GM19455 (cell line): ENCODE measurements at regions not wholly inside any gene's neighbourhood (a gene's known extent, or its start where the extent isn't known, plus 50 kb on each side); places are given as distances from the start of the nearest gene placed in this dataset.
"Not testable (repeated sequence)": the region's sequence is repeated elsewhere in the genome, so short reads cannot be mapped to it uniquely, and the experiment has no call there.

Experiments
- ATAC-seq: cut with Tn5 transposase; IDR thresholded peaks from one replicate; pipeline ENCODE4 v1.9.1; 2021; ENCODE audit not compliant: unreplicated experiment

GRCh38 chrX:109184506-109185139 is 297.3 kb downstream of the GUCY2F start:
- no peak for ATAC-seq

DNA sequence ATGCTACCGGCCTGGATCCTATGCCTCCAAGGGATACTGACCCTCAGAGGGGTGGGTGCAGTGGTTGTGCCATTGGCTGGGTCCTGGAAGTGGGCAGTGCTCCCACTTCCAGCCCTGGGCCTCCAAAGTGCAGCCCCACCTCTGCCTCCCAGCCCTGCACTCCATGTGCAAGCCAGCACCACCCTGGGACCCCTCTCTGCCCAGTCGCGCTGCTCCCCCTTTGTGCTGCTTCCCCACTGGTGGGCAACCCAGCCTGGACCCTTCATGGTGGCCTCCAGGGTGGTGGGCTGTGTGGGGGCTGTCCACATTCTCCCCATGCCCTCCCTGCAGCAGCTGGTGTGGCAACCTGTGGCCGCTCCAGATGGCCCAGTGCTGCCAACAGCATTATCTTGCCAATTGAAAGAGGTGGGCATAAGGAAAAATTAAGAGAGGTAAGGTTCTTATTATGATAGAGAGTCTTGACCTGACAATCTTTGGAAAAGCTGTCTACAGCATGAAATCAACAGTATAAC is 309.7 kb downstream of the GUCY2F start:
- ATAC-seq: no peak

GRCh38 chrX:109155161-109155560 is 326.7 kb downstream of the GUCY2F start:
- ATAC-seq: no peak

GRCh38 chrX:109144173-109144572 is 337.7 kb downstream of the GUCY2F start:
- ATAC-seq: not testable (repeated sequence)

DNA sequence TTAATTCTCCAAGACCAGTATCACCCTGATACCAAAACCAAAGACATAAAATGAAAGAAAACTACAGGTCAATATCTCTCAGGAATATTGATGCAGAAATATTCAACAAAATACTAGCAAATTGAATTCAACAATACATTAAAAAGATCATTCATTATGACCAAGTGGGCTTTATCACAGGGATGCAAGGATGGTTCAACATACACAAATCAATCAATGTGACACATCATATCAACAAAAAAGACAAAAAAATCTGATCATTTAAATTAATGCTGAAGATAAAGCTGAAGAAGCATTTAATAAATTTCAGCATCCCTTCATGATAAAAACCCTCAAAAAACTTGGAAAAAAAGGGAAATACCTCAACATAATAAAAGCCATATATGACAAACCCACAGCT is 341.4 kb downstream of the GUCY2F start:
- no peak for ATAC-seq

- no peak for ATAC-seq
Measured at GRCh38 chrX:109134777-109135176, 347.1 kb downstream of the GUCY2F start.

DNA sequence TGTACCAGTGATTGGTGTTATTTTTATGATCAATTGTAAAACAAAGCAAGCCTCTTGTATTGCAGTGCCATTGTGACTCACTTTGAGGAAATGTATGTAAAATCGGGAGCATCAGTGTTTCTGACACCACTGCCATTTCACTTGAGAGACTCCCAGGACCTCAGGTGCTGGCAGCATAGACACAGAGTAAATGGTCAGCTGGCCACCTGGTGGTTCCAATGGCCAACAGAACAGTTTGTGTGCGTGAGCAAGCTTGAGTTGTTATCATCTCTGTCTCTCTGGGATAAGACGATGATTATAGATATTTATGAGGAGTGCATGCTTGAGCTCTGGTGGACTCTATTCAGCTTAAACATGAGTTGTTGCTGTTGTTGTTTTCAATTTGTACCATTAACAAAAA is 356.6 kb downstream of the GUCY2F start:
- ATAC-seq: no peak

GRCh38 chrX:109089359-109089758 is 353.0 kb upstream of the IRS4 start:
- no peak for ATAC-seq

DNA sequence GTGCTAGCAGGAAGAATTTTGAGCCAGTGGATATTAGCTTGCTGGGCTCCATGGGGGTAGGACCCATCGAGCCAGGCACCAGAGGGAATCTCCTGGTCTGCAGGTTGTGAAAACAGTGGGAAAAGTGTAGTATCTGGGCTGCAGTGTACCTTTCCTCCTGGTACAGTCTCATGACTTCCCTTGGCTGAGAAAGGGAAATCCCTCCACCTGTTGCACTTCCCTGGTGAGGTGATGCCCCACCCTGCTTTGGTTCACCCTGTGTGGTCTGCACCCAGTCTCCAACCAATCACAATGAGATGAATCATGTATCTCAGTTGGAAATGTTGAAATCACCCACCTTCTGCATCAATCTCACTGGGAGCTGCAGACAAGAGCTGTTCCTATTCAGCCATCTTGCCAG is 341.4 kb upstream of the IRS4 start:
- no peak for ATAC-seq

DNA sequence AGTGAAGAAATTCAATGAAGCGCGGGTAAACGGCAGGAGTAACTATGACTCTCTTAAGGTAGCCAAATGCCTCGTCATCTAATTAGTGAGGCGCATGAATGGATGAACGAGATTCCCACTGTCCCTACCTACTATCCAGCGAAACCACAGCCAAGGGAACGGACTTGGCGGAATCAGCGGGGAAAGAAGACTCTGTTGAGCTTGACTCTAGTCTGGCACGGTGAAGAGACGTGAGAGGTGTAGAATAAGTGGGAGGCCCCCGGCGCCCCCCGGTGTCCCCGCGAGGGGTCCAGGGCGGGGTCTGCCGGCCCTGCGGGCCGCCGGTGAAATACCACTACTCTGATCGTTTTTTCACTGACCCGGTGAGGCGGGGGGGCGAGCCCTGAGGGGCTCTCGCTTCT is 317.8 kb upstream of the IRS4 start:
- ATAC-seq: not testable (repeated sequence)

GRCh38 chrX:109049903-109050302 is 313.5 kb upstream of the IRS4 start:
- ATAC-seq: no peak

DNA sequence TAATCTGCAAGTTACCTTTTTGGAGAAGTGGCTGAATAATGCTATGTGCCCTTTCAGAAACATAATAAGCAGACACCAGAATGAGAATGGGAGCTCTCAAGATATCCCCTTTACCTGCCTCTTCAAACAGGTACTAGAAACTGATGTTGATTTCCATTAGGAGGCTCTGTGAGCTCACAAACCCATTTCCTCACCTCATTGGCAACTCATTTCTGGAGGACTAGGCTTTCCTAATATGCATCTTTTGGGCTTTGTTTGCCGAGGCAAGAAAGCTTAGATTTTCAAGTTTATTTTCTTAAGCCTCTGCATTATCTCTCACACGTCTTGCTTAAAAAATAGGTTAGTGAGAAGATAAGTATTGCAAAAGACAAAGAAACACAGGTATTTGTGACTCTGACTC is 313.1 kb upstream of the IRS4 start:
- ATAC-seq: no peak

DNA sequence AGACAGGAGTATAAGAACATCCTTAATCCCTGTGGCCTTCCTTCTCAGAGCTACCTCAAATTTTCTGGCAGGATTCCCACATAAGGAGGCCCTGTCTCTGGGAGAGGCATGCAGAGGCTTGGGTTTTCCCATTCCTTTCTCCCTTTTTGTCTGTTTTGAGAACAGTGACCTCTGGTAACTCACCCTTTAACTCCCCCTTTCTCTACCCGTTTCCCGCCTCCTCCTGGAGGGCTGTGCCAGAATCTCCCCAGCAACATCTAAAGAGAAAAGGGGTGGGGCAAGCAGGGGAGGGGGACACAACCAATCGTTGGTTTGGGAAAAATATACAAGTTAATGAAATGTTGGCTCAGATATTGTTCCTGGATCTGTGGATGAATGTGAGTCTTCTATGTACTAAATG is 303.7 kb upstream of the IRS4 start:
- ATAC-seq: no peak

- no peak for ATAC-seq
Measured at GRCh38 chrX:109036624-109037023, 300.3 kb upstream of the IRS4 start.

- no peak for ATAC-seq
Measured at GRCh38 chrX:108993909-108994308, 257.5 kb upstream of the IRS4 start.

- not testable (repeated sequence) for ATAC-seq
Measured at GRCh38 chrX:108972899-108973298, 236.5 kb upstream of the IRS4 start.

- no peak for ATAC-seq
Measured at GRCh38 chrX:108947205-108947604, 210.8 kb upstream of the IRS4 start.

DNA sequence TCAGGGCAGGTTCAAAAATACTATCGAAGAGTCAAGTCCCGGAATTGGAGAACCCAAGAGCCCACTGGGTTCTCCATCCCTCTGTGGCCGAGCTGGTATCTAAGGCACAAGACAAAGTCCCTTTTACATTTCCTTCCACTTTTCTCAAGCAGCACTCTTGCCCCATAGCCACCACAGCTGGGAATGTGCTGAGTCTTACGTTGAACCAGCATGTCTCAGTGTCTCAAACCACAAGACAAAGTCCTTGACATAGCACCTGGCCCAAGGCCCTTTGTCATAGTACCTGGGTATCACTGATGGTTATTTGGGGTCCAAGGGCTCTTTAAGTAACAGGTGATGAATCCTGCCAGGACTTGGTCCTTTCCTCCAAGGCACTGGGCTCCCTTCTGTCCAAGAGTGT is 210.2 kb upstream of the IRS4 start:
- no peak for ATAC-seq

DNA sequence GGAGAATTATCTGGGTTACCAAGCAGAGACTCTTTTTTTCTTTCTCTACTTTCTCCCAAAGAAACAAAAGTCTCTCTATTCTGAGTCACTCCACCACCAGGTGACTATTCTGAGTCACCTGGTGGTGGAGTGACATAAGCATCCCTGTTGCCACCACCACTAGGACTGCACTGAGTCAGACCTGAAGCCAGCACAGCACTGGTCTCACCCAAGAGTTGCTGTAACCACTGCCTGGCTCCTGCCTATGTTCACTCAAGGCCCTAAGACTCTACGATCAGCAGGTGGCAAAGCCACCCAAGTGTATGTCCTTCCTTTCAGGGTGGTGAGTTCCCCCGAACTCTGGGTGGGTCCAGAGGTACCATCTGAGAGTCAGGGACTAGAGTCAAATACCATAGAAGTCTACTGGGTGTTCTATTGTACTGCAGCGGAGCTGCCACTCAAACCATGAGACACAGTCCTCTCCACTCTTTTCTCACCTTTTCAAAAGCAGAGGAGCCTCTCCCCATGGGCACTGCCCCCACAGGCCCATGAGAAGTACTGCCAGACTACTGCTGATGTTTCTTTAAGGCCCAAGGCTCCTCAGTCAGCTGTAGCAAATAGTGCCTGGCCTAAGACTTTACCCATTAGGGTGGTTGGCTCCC is 209.6 kb upstream of the IRS4 start:
- no peak for ATAC-seq

GRCh38 chrX:108914791-108915190 is 178.4 kb upstream of the IRS4 start:
- ATAC-seq: no peak

GRCh38 chrX:108903831-108904230 is 167.5 kb upstream of the IRS4 start:
- ATAC-seq: not testable (repeated sequence)

- no peak for ATAC-seq
Measured at GRCh38 chrX:108900333-108900732, 164.0 kb upstream of the IRS4 start.

- not testable (repeated sequence) for ATAC-seq
Measured at GRCh38 chrX:108896349-108896748, 160.0 kb upstream of the IRS4 start.
